ENCODE measurements at regions not wholly inside any gene's neighbourhood (a gene's known extent, or its start where the extent isn't known, plus 50 kb on each side); places are given as distances from the start of the nearest gene placed in this dataset.
"Not testable (repeated sequence)": the region's sequence is repeated elsewhere in the genome, so short reads cannot be mapped to it uniquely, and the experiment has no call there.

DNA sequence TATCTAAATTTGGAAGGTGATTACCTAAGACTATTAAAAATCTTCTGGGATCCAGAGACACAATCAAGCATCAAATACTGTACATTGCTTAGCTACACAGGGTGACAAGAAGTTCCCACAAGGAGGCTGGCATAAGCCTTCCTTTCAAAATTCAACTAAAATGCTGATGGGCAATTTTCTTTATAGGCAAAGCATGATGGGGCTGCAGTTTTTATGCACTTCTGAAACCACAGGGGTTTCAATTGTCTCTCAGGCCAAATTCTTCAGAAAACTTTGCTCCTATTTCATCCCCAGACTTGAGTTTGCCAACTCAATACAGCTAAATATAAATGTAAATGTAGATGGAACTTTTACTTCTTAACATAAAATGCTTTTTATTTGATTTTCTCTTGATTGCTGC, 241.6 kb downstream of the ZPLD1 start:
- no peak for DNase-seq (ENCODE audit: low spot score in 2 of 2)
- FAIRE-seq = no peak

DNA sequence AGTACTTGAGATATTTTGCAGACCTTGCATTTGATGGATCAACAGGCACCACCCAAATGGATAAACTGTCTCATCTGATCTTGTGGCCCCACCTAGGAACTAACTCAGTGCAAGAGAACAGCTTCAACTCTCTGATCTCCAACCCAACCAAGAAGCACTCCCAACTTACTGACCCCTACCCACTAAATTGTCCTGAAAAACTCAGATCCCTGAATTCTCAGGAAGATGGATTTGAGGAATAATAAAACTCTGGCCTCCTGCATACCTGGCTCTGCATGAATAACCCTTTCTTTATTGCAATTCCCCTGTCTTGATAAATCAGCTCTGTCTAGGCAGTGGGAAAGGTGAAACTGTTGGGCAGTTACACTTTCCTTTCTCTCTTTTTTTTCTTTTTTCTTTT, 247.9 kb downstream of the ZPLD1 start:
- DNase-seq (ENCODE audit: low spot score in 2 of 2) (no peak), FAIRE-seq (no peak)

DNA sequence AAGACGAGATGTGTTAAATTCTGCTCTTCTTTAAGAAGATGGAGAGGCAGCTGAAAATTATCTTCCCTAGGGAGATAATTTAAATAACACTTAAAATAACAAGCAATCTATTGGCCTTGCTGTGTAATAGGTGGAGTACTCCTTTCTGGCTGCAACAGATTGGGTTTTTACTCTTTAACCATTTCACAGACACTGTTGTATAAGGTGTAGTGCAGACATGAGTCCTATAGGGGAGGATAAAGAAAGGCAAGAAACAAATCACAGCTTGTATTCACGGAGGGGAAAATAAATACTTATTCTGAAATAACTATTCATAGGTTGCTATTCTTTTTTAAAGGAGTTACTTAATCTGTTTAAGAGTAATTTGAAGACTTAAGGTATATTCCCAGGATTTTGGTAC, 252.0 kb downstream of the ZPLD1 start:
- DNase-seq (ENCODE audit: low spot score in 2 of 2) (no peak), FAIRE-seq (no peak)

DNA sequence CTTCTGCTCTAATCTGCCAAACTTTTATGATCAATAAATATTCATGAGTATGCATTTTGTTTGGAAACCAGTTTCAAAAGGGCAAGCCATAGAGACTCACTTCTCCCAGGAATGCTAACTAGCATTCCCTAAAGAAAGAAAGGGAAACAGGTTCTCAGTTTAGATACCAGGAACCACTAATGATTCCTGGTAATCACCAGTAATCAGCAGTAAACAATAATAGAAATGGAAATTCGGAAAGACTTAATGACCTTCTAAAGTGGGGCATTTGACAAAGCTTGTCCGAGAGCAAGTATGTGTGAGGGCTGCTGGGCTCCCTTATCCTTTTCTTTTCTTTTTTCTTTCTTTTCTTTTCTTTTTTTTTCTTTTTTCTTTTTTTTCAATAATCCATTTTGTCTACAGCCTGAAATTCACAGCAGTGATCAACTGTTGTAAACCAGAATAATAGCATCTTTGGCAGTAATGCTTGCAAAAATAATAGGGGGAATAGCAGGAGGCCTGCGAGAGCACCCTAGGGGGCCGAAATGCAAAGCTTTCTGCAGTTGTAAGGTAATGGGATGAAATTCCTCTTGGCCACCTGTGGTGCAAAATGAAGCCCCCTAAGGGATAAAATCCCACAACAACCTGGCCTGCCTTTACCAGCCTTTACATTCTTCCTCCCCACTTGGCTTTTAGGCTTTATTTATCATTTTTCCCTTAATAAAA, 253.2 kb downstream of the ZPLD1 start:
- FAIRE-seq = no peak
- DNase-seq (ENCODE audit: low spot score in 2 of 2) = no peak

DNA sequence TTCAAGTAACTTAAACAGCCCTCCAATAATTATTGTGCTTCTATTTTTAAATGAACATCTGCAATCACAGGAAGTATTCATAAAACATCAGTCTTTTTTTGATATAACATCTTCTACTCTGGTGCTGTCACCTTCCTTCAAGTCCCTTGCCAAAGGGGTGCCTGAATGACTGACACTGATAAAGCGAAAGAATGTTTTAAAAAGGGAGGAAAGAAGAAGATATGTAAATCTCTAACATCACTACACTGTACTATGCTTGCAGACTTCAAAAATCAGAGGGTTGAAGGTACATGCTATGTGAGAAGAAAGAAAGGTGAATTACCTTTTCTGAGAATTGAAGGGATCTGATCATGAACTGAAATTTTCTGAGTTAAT, 253.7 kb downstream of the ZPLD1 start:
- FAIRE-seq (no peak), DNase-seq (ENCODE audit: low spot score in 2 of 2) (no peak)

DNA sequence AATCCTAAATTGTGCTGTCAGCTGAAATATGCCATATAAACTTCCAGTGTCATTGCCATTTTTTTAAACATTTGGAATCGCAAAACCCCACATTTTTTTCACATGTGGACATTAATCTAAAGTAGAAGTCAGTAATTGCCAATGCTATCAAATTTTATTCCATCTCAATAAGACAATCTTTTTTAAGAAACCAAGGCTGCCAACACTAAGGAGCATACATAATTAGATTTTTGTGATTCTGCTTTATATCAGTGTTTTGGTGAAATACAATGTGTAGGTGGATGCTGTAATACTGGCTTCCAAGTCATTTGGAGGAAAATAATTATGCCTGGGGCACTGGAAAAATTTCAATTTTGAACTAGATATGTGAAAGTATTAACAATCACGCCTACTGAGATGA, 256.7 kb downstream of the ZPLD1 start:
- DNase-seq (ENCODE audit: low spot score in 2 of 2) (no peak), FAIRE-seq (no peak)

DNA sequence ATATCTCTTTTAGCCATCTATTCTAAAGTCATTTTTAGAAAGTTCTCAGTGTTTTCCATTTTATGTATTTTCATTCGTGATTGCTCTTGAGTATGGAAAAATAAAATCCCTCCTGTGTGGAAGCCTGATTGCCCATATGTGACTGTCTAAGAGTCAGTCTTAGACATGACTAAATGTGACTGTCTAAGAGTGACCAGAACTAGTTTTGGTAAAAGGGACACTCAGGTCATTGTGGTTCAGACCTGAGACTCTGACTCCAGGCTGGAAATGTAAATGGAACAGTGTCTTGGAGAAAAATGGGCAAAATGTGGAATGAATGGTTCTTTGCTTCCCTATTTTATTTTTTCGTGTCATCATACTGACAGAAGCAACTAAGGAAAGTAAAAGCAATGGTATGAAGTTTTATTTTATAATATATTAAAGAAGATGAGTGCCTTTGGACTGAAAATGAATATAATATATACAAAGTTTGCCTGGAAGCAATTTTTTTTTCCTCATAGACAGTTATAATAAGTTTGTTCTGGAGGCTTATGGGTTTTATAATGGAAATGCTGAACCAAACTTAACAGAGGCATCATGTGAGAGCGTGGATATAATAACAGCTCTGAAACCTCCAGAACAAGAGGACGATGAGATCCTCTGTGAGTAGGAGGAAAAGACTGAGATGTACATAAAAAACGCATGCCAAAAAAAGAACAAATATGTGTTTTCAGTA, 264.4 kb downstream of the ZPLD1 start:
- DNase-seq (ENCODE audit: low spot score in 2 of 2) (no peak), FAIRE-seq (no peak)

DNA sequence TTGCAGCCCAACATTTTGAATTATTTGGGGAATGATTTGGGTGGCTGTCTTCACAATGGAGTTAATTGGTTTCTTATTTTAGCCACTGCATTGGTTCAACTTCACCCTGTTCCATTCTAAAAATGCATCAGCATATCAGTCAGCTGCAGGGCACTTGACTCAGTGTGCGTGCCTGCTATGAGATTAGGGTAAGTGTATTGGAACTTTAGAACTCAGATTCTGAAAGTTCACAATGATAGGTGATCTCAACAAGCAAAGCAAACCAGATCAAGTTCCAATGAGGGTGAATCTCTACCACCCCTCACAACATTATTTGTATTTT, 265.0 kb downstream of the ZPLD1 start:
- DNase-seq (ENCODE audit: low spot score in 2 of 2) = no peak
- FAIRE-seq = no peak

DNA sequence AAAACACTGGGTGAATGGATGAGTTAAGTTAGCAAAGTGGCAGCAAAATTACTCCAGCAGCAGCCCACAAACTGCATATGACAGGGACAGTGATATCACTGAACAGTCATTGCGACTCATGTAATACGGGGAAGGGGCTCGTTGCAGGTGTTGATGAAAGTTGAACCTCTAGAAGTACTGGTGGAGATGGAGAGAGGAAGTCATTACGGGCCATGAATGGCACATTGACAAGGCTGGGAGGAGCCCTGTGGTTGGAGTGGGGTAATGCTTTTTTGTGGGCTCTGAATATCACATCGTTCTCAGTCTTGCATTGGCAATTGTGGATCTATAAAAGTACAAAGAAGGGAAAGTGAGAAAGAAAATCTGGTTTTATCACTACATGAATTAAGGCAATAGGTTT, 278.1 kb downstream of the ZPLD1 start:
- FAIRE-seq = no peak
- DNase-seq (ENCODE audit: low spot score in 2 of 2) = no peak

DNA sequence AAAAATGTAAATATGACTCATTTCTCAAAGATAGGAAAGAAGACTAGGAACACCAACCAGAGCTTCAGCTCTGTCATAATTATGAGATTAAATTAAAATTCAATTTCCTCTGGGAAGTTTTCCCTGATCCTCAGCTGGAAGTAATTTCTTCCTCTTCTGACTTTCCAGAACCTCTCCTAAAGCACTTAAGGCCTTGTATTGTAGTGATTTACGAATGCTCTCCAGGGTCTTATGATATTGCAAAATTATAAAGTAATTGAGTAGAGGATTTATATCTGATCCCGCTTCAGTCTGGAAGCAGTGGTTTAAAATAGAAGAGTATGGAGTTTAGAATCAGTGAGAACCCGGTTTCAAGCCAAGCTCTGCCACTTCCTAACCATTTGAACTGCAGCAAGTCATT, 279.8 kb downstream of the ZPLD1 start:
- no peak for DNase-seq (ENCODE audit: low spot score in 2 of 2)
- no peak for FAIRE-seq

DNA sequence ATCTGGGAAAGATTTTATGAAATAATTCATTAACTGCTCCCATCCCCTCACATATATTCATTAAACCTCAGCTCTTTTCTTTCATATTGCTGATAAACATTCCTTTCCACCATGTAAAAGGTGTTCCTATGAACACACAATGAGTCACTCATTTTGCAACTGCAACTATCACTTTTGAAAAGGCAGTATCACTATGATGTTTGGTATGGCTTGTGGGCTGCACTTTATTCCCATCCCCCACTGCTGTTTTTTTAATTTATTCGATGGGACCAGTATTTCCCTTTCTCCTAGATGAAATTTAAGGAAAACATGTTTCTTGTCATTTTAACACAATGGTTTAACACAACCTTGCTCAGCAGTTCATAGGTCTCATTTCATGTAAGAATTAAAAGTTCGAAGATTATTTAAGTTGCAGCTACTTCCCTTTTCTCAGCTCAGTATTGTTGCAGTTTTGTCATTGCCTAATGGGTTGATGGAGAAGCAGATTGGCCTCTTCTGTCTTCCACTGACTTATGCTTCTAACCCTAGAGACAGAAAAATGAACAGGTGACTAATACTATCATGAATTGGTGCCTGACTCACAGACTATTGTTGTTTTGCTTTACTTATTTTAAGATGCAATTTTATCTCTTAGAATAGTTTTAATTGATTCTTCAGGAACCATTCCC, 280.3 kb downstream of the ZPLD1 start:
- DNase-seq (ENCODE audit: low spot score in 2 of 2) = no peak
- no peak for FAIRE-seq

DNA sequence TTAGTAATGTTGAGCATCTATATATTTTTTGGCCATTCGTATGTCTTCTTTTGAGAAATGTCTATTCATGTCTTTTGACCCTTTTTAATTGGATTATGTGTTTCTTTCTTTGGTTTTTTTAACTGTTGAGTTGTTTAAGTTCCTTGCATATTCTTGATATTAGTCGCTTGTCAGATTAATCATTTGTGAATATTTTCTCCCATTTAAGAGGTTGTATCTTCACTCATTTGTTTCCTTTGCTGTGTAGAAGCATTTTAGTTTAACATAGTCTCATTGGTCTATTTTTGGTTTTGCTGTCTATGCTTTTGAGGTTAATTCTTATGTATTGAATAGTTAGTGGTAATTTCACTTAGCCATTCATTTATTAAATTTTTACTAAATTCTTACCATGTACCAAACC, 283.8 kb downstream of the ZPLD1 start:
- no peak for DNase-seq (ENCODE audit: low spot score in 2 of 2)
- no peak for FAIRE-seq

DNA sequence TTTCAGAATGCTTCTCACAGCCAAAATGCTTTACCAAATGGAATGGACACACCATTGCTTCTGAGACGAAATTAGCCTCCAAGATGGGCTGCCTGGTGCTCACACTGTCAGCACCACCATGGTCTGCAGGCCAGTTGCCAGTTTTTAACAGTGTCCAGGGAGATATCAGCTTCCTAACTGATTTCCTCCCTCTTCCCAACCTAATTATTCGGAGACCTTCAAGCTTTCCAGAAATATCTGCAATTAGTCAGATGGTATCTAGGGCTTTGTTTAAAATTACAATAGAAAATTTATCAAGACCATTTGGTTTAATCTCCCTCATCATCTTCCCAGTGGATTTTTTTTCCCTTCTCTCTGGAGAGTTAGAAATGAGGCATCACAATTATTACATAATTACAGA, 287.5 kb downstream of the ZPLD1 start:
- DNase-seq (ENCODE audit: low spot score in 2 of 2) (no peak), FAIRE-seq (no peak)

DNA sequence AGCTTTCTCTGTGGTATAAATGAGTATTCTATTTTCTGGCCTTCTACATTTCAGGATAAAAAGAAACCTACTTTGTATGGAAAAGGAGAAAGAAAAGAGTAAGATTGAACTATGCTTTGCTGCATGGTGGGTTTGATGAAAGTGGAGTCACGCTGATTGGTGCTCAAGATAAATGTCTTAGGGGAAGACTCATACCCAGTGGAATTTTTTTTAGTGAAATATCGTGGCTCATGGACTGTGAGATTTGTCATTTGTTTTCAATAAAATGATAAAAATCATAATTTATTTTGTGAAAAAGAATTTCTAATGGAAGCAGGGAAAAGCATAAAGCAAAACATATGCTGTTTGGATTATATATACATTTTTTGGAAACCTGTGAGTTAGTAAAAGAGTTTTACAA, 292.5 kb downstream of the ZPLD1 start:
- DNase-seq (ENCODE audit: low spot score in 2 of 2) (no peak), FAIRE-seq (no peak)

DNA sequence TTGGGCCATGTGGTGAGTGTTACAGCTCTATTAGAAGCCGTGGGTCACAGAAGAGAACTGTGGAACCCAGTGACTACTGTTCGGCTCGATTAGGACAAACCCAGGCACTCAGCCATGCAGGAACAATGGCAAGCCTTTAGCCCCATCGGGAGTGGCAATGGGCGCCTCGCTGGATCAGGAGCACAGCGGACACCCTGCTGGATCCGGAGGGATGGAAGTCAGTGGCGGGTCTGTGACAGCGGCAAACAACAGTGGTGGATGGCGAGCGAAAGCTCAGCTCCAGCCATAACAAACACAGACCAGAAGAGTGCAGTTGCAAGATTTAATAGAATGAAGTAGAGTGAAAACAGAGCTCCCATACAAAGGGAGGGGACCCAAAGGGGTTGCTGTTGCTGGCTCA, 297.8 kb downstream of the ZPLD1 start:
- not testable (repeated sequence) for FAIRE-seq

DNA sequence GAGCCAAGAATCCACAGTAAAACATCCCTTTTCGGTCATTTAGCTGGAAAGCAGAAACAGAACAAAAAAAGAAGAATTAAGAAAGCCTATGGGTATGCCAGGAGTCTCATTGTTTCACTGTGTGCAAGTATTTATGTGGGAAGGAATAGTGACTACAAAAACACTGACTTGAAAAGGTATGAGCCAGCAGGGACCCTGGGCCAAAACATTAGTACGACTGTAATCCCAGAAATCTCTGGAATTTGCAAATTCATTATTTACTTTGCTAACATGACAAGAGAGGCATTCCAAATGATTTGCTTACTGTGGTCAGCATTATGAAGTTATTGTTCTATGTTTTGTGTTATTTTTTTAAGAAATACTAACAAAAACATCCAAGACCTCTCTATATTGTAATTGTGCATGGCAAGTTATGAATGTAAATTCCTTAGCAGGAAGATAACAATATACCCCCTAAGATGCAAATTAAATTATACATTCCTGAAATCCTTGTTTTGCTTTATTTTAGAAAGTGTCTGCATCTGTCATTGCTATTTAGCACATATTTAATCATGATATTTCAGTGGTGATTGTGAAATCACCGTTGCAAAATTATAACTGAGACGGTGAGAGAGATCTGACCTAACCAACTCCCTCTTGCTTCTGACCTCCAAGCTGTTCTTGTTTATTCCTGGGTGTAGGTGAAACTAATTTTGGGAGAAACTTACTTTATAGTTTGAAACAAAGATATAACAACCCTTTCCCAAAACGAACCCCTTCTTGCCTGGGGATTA, 299.2 kb downstream of the ZPLD1 start:
- FAIRE-seq (no peak), DNase-seq (ENCODE audit: low spot score in 2 of 2) (no peak)

More for the DNA sequence above, 297.8 kb downstream of the ZPLD1 start:
- not testable (repeated sequence) for DNase-seq (ENCODE audit: low spot score in 2 of 2)

DNA sequence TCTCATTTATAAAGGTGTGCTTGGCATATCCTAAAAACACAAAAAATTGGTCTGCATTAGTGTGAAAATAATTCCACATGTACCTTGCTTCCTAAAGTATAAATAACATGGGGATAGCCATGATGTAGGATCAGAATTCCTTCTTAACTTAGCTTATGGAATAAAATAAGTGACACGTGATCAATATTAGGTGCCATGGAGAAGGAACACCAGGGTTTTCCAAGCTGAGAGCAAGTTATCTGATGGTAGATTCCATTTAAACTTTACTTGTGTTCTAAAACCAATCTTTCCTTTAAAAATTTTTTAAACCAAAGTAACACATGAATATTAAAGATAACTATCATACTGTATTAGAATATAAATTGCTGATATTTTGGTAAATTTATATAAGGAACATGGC, 300.5 kb downstream of the ZPLD1 start:
- no peak for DNase-seq (ENCODE audit: low spot score in 2 of 2)
- no peak for FAIRE-seq

DNA sequence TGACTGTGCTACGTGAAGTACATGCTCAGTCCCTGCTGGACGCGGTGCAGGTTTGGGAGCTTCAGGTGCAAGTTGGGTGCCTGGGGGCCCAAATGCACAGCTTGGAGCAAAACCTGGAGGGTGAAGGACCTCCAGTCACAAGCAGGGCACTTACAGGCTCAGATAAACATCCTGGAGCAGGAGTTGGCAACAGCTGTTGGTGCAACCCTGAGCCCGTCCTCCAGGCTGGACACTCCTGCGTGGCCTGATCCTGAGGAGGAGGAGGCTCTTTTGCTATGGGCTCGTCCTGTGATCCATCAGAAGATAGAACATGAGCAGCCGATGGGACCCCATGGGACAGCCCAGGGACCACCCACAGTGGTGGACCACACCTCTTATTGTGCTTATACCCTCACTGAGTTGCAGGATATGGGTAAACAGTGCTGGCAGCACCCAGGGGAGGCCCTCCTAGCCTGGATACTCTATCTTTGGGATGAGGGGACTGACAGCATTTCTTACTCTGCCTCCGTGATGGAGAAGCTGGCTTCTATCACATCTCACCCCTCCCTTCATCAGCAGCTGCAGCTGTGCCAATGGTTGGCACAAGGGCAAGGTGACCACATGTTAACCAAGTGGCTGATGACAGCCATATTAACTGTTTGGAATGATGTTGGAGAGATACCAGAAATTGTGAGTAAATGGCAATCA, 301.6 kb downstream of the ZPLD1 start:
- FAIRE-seq (no peak), DNase-seq (ENCODE audit: low spot score in 2 of 2) (no peak)

DNA sequence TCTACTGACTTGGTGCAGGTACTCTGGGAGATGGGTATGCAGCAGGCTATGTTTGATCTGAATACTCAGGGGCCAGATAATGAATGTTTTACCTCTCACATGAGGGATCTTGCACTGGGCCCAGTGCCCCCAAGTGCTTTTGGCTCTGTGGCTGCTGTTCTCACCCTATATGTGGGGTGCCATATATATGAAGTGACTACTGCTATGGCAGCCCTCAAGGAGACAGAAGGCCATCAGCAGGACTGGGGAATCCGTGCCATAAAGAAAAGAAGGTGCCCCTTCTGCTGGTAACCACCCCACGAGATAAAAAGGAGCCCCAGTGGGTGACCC, 302.1 kb downstream of the ZPLD1 start:
- FAIRE-seq = no peak
- DNase-seq (ENCODE audit: low spot score in 2 of 2) = no peak

DNA sequence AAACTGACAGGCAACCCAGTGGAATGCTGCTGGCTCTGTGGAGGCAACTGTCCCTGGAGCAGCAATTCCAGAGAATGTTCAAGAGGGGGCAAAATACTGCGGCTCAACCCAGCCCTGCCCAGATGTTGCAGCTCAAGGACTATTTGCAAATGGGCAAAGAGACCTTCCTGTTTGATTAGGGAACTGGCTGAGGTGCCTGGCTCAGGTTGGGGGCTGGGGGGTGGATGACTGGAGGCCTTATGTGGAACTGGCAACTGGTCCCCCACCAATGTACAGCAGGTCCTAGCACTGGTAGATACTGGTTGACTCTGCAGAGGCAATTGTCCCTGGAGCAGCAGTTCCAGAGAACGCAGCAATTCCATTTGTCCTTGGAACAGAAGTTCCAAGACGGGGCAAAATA, 302.5 kb downstream of the ZPLD1 start:
- no peak for DNase-seq (ENCODE audit: low spot score in 2 of 2)
- FAIRE-seq = no peak

DNA sequence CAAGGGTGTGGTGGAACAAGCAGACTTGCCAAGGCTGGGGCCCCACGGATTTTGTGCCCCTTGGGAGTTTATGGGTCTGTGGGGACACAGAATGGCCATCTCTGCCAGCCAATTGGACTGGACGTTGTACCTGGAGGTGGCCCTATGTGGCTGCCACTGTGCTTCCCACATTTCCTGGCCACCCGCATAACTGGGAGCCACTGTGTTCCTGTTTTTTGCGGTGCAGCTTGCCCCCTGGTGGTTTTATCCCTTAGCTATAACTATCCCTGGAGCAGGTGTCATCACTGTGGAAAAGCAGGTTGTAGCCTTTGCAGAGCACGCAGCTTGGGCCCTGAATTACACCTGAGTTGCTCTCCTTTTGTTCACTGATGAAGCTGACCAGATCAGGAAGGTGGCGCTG, 306.3 kb downstream of the ZPLD1 start:
- FAIRE-seq (no peak), DNase-seq (ENCODE audit: low spot score in 2 of 2) (no peak)
